ENCODE measurements at regions not wholly inside any gene's neighbourhood (a gene's known extent, or its start where the extent isn't known, plus 50 kb on each side); places are given as distances from the start of the nearest gene placed in this dataset.

DNA sequence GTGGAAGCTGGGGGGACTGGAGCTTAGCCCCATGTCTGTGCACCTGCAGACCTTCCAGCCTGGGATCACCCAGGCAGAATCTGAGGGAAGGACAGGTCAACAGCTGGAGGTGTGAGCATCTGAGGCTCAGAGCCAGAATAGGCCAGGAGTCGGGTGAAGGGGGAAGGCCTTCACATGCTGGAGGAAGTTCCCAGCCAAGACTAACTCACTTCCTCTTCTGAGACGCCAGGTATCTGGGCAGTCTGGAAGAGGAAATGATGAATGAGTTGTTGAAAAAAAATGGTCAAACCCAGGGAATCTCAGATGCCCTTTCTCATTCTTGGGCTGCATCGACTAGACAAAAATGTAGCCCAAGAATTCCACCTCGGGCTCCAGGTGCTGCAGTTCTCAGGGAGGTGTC, 73.6 kb upstream of the TIAM2 start:
- TF ChIP-seq, protein P1, sequence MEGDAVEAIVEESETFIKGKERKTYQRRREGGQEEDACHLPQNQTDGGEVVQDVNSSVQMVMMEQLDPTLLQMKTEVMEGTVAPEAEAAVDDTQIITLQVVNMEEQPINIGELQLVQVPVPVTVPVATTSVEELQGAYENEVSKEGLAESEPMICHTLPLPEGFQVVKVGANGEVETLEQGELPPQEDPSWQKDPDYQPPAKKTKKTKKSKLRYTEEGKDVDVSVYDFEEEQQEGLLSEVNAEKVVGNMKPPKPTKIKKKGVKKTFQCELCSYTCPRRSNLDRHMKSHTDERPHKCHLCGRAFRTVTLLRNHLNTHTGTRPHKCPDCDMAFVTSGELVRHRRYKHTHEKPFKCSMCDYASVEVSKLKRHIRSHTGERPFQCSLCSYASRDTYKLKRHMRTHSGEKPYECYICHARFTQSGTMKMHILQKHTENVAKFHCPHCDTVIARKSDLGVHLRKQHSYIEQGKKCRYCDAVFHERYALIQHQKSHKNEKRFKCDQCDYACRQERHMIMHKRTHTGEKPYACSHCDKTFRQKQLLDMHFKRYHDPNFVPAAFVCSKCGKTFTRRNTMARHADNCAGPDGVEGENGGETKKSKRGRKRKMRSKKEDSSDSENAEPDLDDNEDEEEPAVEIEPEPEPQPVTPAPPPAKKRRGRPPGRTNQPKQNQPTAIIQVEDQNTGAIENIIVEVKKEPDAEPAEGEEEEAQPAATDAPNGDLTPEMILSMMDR (IDR thresholded peaks at IDR 0.05): no peak
- TF ChIP-seq POLR2A (IDR thresholded peaks at IDR 0.05): no peak
